HG02943 (cell line): ENCODE measurements at regions not wholly inside any gene's neighbourhood (a gene's known extent, or its start where the extent isn't known, plus 50 kb on each side); places are given as distances from the start of the nearest gene placed in this dataset.

Experiments
- ATAC-seq: cut with Tn5 transposase; IDR thresholded peaks from one replicate; pipeline ENCODE4 v1.9.1; 2021; ENCODE audit warnings: mild to moderate bottlenecking, low read depth, moderate library complexity; ENCODE audit not compliant: unreplicated experiment

DNA sequence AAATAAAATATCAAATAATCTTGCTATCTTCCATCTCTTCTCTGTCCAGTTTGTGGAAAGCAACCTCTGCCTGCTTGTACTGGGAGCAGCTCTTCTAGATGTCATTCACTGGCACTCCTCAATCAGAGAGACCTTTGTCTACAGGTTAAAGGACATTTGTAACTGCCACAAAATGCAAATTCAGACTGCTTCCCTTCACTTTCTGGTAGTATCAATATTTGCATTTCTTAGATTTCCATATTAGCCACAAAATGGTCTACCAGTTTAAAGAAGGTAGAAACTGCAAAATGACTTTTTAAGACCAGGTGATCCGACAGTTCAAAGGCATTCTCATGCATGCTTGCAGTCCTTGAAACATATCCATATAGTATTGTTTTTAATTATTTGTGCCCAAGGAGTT, 51.7 kb upstream of the RCN1 start:
- no peak for ATAC-seq

- no peak for ATAC-seq
These were observed 56.2 kb upstream of the RCN1 start for GRCh38 chr11:32034680-32035079.

DNA sequence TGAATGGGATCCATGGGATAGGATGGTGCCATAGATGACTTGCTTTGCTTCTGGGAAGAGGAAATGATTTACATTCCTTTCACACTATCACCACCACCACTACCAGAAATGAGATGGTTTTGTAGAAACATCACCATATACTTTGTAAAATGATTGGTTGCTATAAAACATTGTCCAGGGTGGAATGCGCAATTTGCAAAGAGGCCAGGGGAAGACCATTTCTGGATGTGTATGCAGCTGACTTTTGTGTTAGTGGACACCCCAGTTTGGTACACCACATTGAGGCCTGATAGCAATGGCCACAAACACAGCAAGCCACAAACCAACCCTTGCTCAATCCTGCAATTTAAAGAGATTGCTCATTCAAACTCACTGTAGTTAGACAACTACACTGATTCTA, 56.7 kb upstream of the RCN1 start:
- ATAC-seq: no peak

- no peak for ATAC-seq
These were observed 57.4 kb upstream of the RCN1 start for GRCh38 chr11:32033491-32033890.

- no peak for ATAC-seq
These were observed 57.8 kb upstream of the RCN1 start for GRCh38 chr11:32033067-32033466.

DNA sequence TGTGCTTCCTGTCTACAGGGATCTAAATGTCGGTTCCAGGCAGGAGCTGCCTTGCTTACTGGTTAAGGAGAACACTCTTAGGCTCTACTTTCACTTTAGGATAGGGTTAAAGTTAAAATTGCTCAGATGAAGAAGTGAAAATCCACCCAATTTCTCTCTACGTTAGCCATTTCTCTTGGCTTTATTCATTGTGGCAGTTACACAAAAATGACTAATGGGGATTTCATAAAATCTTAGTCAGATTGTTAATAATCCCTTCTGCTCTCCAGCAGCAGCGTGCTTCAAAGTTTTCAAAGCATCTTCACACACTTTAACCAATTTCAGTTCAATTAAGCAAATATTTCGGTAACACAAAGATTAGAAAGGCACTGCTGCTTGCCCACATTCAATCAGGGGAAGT, 58.4 kb upstream of the RCN1 start:
- no peak for ATAC-seq

- ATAC-seq: no peak
These were observed 58.8 kb upstream of the RCN1 start for GRCh38 chr11:32032052-32032451.

DNA sequence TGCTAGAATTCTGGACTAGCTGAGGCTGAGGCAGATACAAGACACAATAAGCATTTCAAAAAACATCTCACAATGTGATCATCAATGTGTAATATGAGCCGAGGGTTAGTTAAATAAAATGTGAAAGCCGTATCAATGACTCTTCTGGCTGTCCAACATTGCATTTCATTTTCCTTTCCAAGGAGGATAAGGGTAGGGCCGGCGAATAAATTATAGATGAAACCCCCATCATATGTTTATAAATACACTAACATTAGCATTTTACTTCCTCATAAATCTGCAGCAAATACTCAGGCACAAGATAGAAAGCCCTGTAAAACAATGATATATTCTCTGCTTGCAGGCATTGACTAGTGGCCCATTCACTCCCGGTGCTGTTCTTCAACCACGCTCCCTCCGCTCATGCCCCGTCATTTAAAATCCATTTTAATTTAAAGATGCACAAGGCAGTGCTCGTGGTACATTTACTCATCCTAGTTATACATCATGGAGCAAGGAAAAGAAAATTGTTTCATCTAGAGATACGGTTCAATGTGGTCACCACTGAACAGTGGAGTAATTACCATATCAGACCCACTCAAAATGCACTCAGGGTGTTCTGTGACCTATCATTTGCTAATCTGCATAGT, 59.9 kb upstream of the RCN1 start:
- no peak for ATAC-seq

- no peak for ATAC-seq
These were observed 61.2 kb upstream of the RCN1 start for GRCh38 chr11:32029721-32030120.

DNA sequence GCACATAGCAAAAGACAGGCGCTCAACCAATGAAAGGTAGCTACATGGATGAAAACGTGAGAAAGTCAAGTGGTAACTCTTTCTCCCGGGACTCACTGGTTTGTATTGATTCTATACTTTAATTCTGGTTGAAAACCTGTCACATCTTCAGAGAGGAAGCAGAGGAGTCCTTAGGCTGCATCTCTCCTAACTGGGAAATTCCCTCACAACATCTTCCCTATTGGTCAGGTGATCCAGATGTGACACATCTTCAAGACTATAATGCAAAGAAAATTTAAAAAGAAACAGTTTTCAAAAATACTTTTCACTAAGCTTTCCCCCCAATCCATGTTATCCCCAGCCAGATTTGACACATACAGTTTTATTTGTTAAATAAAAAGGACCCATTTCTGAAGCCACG, 62.7 kb upstream of the RCN1 start:
- ATAC-seq: no peak

DNA sequence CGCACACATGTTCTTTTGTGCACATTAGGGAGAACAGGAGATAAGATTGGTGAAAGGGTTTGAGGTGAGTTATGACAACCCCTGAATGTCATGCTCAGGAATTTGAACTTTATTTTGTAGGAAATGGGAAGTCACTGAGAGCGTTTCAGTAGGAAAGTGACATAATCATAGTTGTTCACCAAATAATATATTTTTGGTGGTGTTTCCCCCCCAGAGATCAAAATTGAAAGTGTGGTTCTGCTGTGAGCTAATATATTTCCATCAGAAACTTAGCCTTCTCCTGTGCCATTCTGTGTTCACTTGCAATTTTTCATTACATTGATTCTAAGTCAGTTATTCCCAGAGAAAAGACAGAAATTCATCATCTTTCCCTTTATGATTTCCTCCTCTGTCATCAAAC, 64.1 kb upstream of the RCN1 start:
- no peak for ATAC-seq

GRCh38 chr11:32024948-32025347, 65.9 kb upstream of the RCN1 start:
- ATAC-seq: no peak

- ATAC-seq: no peak
These were observed 67.2 kb upstream of the RCN1 start for GRCh38 chr11:32023370-32024305.

DNA sequence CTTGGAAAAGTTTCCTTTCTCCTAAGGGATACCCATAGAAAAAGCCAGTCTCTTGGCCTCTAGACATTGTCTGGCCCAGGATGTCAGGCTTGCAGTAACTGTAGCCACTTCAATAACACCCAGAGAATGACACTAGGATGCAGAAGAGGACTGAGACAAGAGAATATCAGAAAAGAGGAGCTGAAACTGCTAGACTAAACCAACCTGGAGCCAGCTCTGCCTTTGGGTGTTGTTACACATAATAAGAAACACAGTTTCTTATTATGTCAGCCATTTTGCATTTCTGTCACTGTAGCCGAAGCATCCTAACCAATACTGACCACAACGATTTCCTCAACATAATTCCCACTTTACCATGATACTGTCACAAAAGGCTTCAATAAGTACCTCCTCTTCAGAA, 72.2 kb upstream of the RCN1 start:
- ATAC-seq: no peak

GRCh38 chr11:32016111-32016510, 74.8 kb upstream of the RCN1 start:
- no peak for ATAC-seq

GRCh38 chr11:32015427-32015826, 75.4 kb upstream of the RCN1 start:
- ATAC-seq: no peak

DNA sequence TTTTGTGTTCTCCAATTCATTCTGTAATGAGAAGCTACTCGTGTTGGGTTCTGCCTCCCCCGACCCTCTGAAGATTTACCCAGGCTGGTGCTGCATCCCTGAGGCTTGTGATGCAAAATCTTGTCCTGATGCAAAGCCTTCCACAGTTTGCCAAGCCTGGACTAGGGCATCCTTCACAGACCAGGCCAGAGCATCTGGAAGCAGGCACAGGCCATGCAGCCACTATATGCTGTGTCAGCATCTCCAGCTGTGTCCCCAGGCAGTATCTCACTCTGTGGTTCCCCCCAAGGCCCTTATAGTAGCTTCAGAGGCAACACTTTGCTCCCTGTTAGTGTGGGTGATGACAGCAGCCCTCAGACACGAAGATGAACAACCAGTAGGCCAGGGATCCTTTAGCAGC, 77.3 kb upstream of the RCN1 start:
- ATAC-seq: no peak

DNA sequence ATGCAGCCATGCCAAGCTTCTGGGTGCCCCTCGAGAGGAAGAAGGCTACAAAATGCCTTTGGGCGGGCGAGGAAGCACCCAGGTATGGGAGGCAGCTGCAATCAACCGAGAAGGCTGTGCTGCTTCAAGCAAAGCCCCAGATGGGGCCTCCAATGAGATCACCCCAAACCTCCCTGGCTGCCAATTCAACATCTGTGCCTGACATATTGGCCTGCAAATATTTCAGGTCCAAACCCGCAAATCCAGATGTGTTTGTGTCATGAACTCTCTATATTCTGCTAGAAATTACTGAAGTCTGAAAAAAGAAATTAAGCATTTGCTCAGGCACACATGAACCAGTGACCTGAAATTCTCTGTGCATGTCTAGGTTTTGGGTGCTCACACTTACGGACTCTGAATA, 78.8 kb upstream of the RCN1 start:
- no peak for ATAC-seq

GRCh38 chr11:32008880-32009551, 81.9 kb upstream of the RCN1 start:
- no peak for ATAC-seq

DNA sequence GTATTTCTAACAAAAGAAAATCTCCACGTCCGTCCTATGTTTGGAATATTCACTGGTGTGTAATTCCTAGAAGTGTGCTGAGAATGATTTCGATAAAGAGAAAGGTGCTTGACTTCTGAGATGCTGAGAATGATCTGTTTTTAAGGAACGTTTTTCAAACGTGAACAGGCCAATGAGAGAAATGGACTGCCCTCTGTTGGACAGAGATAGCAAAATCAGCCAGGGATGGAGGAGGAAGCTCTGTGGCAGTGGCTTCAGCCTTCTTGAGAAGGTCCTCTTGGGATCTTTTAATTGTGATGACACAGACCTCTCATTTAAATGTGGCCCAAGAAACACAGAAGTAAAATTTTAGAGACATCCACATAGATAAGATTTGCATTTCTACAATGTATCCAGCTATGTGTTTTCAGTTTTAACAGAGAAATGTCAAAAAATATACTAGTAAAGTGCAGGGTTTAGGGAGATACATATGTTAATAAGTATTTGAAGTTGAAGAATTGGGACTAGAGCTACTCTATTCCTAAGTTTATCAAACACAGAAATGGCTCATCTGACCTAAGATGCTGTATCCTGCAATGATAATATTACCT, 84.0 kb upstream of the RCN1 start:
- no peak for ATAC-seq

GRCh38 chr11:32005786-32006416, 85.0 kb upstream of the RCN1 start:
- no peak for ATAC-seq
